ENCODE measurements at regions not wholly inside any gene's neighbourhood (a gene's known extent, or its start where the extent isn't known, plus 50 kb on each side); places are given as distances from the start of the nearest gene placed in this dataset.

DNA sequence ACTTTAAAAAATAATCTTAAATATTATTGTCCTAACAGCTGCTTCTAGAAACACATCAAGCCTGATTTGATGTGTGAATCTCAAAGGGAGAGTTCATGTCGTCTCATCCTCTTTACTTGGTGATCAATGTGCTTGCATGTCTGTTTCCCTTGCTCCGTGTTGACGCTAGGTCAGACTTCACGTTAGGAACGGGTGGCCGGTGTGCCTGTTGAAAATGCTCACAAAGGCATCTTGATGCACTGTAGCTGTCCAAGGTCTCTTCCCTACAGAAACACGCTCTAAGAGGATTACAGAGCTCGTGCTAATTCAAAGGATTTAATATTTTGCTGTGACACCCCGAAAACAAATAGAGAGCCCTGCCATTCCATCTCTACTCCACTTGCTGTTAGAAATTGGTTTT is 84.6 kb downstream of the ID4 start:
- POLR2A ChIA-PET (ENCODE audit: unreplicated experiment): no interaction called here
- no peak overlapping the region for H2AK5ac ChIP-seq (ENCODE audit: low read depth, low read length)
- no peak overlapping the region for H2BK5ac ChIP-seq (ENCODE audit: low read depth, low read length, poor library complexity, severe bottlenecking)
- H3K27ac ChIP-seq (ENCODE audit: insufficient read depth, low read length): no peak overlapping the region
- H3K4me3 ChIP-seq (ENCODE audit: insufficient read depth, low read depth, low read length): no peak overlapping the region
- dilution Hi-C loops (cut with HindIII; ENCODE audit: low sequenced_read_pairs, unreplicated experiment): no loop called here
- TF ChIP-seq, protein P1, sequence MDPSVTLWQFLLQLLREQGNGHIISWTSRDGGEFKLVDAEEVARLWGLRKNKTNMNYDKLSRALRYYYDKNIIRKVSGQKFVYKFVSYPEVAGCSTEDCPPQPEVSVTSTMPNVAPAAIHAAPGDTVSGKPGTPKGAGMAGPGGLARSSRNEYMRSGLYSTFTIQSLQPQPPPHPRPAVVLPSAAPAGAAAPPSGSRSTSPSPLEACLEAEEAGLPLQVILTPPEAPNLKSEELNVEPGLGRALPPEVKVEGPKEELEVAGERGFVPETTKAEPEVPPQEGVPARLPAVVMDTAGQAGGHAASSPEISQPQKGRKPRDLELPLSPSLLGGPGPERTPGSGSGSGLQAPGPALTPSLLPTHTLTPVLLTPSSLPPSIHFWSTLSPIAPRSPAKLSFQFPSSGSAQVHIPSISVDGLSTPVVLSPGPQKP (IDR thresholded peaks at IDR 0.05; ENCODE audit: borderline replicate concordance, low read depth, low read length): no peak
- TF ChIP-seq MAFK (IDR thresholded peaks at IDR 0.05; ENCODE audit: low read depth, low read length) (no peak), CEBPB (IDR thresholded peaks at IDR 0.05; ENCODE audit: low read depth, low read length) (no peak), BHLHE40 (IDR thresholded peaks at IDR 0.05; ENCODE audit: low read depth, low read length) (no peak), RAD21 (IDR thresholded peaks at IDR 0.05; ENCODE audit: low read length) (no peak), MAZ (IDR thresholded peaks at IDR 0.05; ENCODE audit: borderline replicate concordance, low read depth, low read length) (no peak), RFX5 (IDR thresholded peaks at IDR 0.05; ENCODE audit: low read depth, low read length) (no peak), SMC3 (IDR thresholded peaks at IDR 0.05; ENCODE audit: low read depth, low read length) (no peak), POLR2A (IDR thresholded peaks at IDR 0.05; ENCODE audit: low read depth, low read length) (no peak), FOS (IDR thresholded peaks at IDR 0.05; ENCODE audit: low read depth, low read length) (no peak), NFE2L2 (IDR thresholded peaks at IDR 0.05; ENCODE audit: low read depth, low read length) (no peak), MXI1 (IDR thresholded peaks at IDR 0.05; ENCODE audit: borderline replicate concordance, low read depth, low read length) (no peak), CHD1 (IDR thresholded peaks at IDR 0.05; ENCODE audit: low read depth, low read length) (no peak), RCOR1 (IDR thresholded peaks at IDR 0.05; ENCODE audit: insufficient replicate concordance, low read length) (no peak)
- TF ChIP-seq, protein P2, sequence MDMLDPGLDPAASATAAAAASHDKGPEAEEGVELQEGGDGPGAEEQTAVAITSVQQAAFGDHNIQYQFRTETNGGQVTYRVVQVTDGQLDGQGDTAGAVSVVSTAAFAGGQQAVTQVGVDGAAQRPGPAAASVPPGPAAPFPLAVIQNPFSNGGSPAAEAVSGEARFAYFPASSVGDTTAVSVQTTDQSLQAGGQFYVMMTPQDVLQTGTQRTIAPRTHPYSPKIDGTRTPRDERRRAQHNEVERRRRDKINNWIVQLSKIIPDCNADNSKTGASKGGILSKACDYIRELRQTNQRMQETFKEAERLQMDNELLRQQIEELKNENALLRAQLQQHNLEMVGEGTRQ (IDR thresholded peaks at IDR 0.05; ENCODE audit: low read depth, low read length): no peak
- TF ChIP-seq, protein P3, sequence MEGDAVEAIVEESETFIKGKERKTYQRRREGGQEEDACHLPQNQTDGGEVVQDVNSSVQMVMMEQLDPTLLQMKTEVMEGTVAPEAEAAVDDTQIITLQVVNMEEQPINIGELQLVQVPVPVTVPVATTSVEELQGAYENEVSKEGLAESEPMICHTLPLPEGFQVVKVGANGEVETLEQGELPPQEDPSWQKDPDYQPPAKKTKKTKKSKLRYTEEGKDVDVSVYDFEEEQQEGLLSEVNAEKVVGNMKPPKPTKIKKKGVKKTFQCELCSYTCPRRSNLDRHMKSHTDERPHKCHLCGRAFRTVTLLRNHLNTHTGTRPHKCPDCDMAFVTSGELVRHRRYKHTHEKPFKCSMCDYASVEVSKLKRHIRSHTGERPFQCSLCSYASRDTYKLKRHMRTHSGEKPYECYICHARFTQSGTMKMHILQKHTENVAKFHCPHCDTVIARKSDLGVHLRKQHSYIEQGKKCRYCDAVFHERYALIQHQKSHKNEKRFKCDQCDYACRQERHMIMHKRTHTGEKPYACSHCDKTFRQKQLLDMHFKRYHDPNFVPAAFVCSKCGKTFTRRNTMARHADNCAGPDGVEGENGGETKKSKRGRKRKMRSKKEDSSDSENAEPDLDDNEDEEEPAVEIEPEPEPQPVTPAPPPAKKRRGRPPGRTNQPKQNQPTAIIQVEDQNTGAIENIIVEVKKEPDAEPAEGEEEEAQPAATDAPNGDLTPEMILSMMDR (conservative IDR thresholded peaks at IDR 0.05; ENCODE audit: low read depth, low read length): no peak
- no peak overlapping the region for H2BK20ac ChIP-seq (ENCODE audit: low read depth, low read length)
- no peak overlapping the region for H3K56ac ChIP-seq (ENCODE audit: extremely low read depth, insufficient read depth, low read length)
- DNase-seq: no peak
- peaks cover 2% of the 10 kb centered on the region; the same call in 1 of the 2 replicates for H3K9me3 ChIP-seq (ENCODE audit: control insufficient read depth, insufficient read depth, low read length)
- H2BK15ac ChIP-seq (ENCODE audit: low read depth, low read length): no peak overlapping the region
- H4K5ac ChIP-seq (ENCODE audit: low read depth, low read length): no peak overlapping the region
- ATAC-seq (ENCODE audit: low read depth): no peak
- no peak overlapping the region for H3K4me2 ChIP-seq (ENCODE audit: low read depth, low read length)
- no peaks in the 10 kb centered on the region for H3K79me1 ChIP-seq (ENCODE audit: low read depth in 1 of 2, low read length in 2 of 2)
- no peak overlapping the region for H3K4ac ChIP-seq (ENCODE audit: low read depth, low read length)
- H3K9ac ChIP-seq (ENCODE audit: low read depth, low read length): no peak overlapping the region
- no peak overlapping the region for H4K91ac ChIP-seq (ENCODE audit: insufficient read depth, low read depth, low read length)
- BruUV-seq (replicated peaks): no TSS peak
- no peaks in the 10 kb centered on the region for H3K27me3 ChIP-seq (ENCODE audit: control insufficient read depth, insufficient read depth, low read length)
- H4K8ac ChIP-seq (ENCODE audit: low read depth in 2 of 2, low read length in 2 of 2): no peak overlapping the region
- H3K14ac ChIP-seq (replicated peaks; ENCODE audit: low read depth, low read length): no peak overlapping the region
- intact Hi-C loops (cut with micrococcal nuclease): no loop called here
- no peak overlapping the region for H3K23ac ChIP-seq (ENCODE audit: low read depth, low read length)
- no peaks in the 10 kb centered on the region for H3K4me1 ChIP-seq (ENCODE audit: control insufficient read depth, insufficient read depth, low read length)
- in situ Hi-C loops (cut with MboI; ENCODE audit: low sequenced_read_pairs): no loop called here
- H4K20me1 ChIP-seq (ENCODE audit: insufficient read depth, low read length): no peaks in the 10 kb centered on the region
- no peak overlapping the region for H2AFZ ChIP-seq (replicated peaks; ENCODE audit: low read length, poor library complexity)
- WGBS, 2 experiments (ENCODE audit: extremely low coverage in 2 of 2, insufficient read length in 1 of 2): 26% methylated on average over 5 of the region's 9 CpGs; no CpG with 5 or more reads in 1 of the 2 experiments
- CTCF ChIA-PET: no interaction called here
- no peaks in the 10 kb centered on the region for H3K36me3 ChIP-seq (ENCODE audit: control insufficient read depth, insufficient read depth, low read length)
- H2BK120ac ChIP-seq (ENCODE audit: low read depth, low read length): no peak overlapping the region
- no peak overlapping the region for H2AK9ac ChIP-seq (replicated peaks; ENCODE audit: low read depth, low read length, poor library complexity)
- no peak overlapping the region for H3K18ac ChIP-seq (ENCODE audit: low read depth, low read length)
- no peaks in the 10 kb centered on the region for H3K9me1 ChIP-seq (ENCODE audit: insufficient read depth, low read length)
